Activated CD8-positive, alpha-beta memory T cell treated with anti-CD3 and anti-CD28 coated beads, Interleukin-2, amount 10 ng/mL, durations not matched to agents 7 days and 5 days (primary cell): ENCODE measurements at regions not wholly inside any gene's neighbourhood (a gene's known extent, or its start where the extent isn't known, plus 50 kb on each side); places are given as distances from the start of the nearest gene placed in this dataset.

ENCODE experiments used
- ATAC-seq: fragments of 150-1000 bp; cut with Tn5 transposase; one replicate; pipeline ENCODE4 v1.10.0; 2021; ENCODE audit warnings: moderate library complexity
- CTCF ChIA-PET: fragments of 350-600 bp; sonication (Branson Sonifier 250); formaldehyde crosslinking; loops from one replicate; lab custom pipeline; 2021; ENCODE audit warnings: antibody characterized with exemption; lab: Charles Lee
- DNase-seq: peaks from one replicate; pipeline ENCODE4 v3.0.0-alpha.2; 2020
- H3K27ac Mint-ChIP-seq: one replicate; pipeline ENCODE4 v1.8.0; 2021; ENCODE audit warnings: mild to moderate bottlenecking, mixed read lengths
- H3K27me3 Mint-ChIP-seq: one replicate; pipeline ENCODE4 v1.8.0; 2021; ENCODE audit warnings: mixed read lengths
- H3K36me3 Mint-ChIP-seq: one replicate; pipeline ENCODE4 v1.8.0; 2021; ENCODE audit warnings: mild to moderate bottlenecking, mixed read lengths
- H3K4me1 Mint-ChIP-seq: one replicate; pipeline ENCODE4 v1.8.0; 2021; ENCODE audit warnings: mixed read lengths
- H3K4me3 Mint-ChIP-seq: one replicate; pipeline ENCODE4 v1.8.0; 2021; ENCODE audit warnings: mild to moderate bottlenecking, moderate library complexity, mixed read lengths
- H3K9me3 Mint-ChIP-seq: one replicate; pipeline ENCODE4 v1.8.0; 2022; ENCODE audit warnings: low read depth, mixed read lengths

DNA sequence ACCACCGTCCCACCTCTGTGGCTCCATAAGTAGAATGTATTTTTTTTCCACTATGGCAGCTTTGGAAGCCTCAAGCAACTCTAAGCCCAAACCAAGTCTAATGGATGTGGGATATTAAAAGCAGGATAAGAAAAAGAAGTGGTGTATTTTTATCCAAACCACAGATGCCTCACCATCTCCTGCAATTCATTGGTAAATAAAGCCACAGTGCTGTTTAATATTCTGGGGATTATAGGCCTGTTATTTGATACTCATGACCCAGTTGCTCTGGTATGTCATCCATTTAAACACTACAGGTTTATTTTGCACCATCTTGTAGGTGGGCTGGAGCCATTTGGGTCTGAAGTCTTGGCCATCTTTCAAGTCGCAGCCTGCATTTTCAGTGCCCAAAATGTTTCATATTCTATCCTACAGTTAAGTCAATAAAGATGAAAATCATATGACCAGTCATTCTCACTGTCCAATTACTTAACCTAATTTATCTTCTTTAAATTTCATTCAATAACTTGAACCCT lies 279.5 kb upstream of the EPHA4 start:
- CTCF ChIA-PET, result no interaction called here
- H3K36me3 Mint-ChIP-seq, result no peaks in the 10 kb centered on the region
- H3K27me3 Mint-ChIP-seq, result no peaks in the 10 kb centered on the region
- no peak for DNase-seq
- H3K4me3 Mint-ChIP-seq, result no peak overlapping the region
- H3K9me3 Mint-ChIP-seq, result no peaks in the 10 kb centered on the region
- no peak for ATAC-seq
- H3K4me1 Mint-ChIP-seq, result no peaks in the 10 kb centered on the region
- no peak overlapping the region for H3K27ac Mint-ChIP-seq

DNA sequence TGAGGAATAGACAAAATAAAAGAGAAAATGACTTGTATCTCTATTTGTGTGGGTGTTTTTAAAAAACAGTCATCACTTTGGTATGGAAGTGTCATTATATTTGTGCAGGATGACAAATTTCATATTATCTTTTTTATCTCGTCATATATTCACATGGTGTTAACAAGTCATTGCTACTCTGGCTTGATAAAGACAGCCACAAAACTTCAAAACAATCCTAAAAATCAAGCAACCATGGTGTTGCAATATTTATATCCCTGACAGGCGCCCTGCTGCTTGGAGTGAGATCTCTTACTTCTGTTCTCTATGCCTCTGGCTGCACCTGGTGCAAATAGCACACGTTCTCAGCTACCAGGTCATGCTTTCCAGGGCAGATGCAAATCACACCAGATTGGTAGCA lies 278.0 kb upstream of the EPHA4 start:
- Mint-ChIP-seq H3K4me1 (no peaks in the 10 kb centered on the region), H3K36me3 (no peaks in the 10 kb centered on the region), H3K27ac (no peak overlapping the region), H3K4me3 (no peak overlapping the region), H3K9me3 (no peaks in the 10 kb centered on the region), H3K27me3 (no peaks in the 10 kb centered on the region)
- CTCF ChIA-PET, result no interaction called here
- no peak for DNase-seq
- ATAC-seq, result no peak

- no peak for DNase-seq
- no peaks in the 10 kb centered on the region for H3K36me3 Mint-ChIP-seq
- H3K4me1 Mint-ChIP-seq, result no peaks in the 10 kb centered on the region
- H3K27me3 Mint-ChIP-seq, result no peaks in the 10 kb centered on the region
- no peaks in the 10 kb centered on the region for H3K9me3 Mint-ChIP-seq
- H3K27ac Mint-ChIP-seq, result no peak overlapping the region
- no peak overlapping the region for H3K4me3 Mint-ChIP-seq
- ATAC-seq, result no peak
- CTCF ChIA-PET, result no interaction called here
Measured at GRCh38 chr2:221848286-221848685, 276.2 kb upstream of the EPHA4 start.

DNA sequence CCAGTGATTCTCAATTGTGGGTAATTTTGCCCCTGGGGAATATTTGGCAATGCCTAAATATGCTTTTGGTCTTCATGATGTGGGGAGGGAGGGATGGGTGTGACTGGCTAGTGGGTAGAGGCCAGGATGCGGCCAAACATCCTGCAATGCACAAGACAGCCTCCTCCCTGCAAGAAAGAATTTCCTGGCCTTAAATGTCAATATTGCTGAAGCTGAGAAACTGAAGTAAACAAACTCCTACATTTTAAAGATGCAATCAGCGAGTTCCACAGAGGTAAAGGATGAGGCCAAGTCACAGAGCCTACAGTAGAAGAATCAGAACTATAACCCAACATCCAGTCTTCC lies 272.9 kb upstream of the EPHA4 start:
- no peak overlapping the region for H3K27ac Mint-ChIP-seq
- ATAC-seq (no peak), DNase-seq (no peak)
- no peaks in the 10 kb centered on the region for H3K36me3 Mint-ChIP-seq
- H3K27me3 Mint-ChIP-seq, result no peaks in the 10 kb centered on the region
- no peak overlapping the region for H3K4me3 Mint-ChIP-seq
- no peaks in the 10 kb centered on the region for H3K4me1 Mint-ChIP-seq
- CTCF ChIA-PET, result no interaction called here
- no peaks in the 10 kb centered on the region for H3K9me3 Mint-ChIP-seq

DNA sequence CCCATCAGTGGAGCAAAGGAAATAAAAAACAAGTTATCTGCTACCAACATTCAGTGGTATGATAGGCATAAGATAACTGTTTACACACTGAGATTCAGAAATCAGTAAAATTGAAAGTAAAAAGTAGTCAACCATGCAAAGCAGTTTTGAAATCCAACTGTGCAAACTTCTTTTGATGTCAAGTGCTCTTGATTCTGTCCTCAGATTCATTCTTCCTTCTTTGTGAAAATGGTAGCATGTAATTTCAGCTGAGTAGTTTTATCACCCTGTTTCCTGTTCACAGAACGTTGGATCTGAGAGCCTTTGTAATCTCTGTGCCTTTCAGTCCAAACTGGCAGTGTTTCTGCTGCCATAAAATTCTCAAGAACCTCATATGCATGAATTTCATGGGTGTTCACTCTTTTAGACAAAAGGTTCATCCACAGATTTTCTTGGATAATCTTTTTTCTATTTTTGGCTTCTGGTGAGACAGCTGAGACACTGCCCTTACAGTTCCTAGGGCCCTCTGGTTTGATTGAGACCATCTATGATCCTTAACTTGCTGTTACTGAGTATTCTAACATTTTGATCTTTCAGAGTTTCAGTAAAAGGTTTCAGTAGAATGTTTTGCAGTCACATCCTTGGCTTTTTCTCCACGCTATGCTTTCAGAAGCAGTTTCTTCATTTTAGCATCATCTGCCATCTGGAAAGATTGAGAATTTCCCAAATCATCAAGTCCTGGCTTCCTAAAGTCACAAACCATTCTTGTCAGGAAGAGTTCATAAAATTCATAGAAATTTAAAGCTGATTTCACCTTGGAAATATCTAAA lies 272.3 kb upstream of the EPHA4 start:
- no peak overlapping the region for H3K4me3 Mint-ChIP-seq
- H3K4me1 Mint-ChIP-seq, result no peaks in the 10 kb centered on the region
- H3K27me3 Mint-ChIP-seq, result no peaks in the 10 kb centered on the region
- no peak overlapping the region for H3K27ac Mint-ChIP-seq
- H3K36me3 Mint-ChIP-seq, result no peaks in the 10 kb centered on the region
- DNase-seq (no peak), ATAC-seq (no peak)
- CTCF ChIA-PET, result no interaction called here
- no peaks in the 10 kb centered on the region for H3K9me3 Mint-ChIP-seq

- CTCF ChIA-PET, result no interaction called here
- H3K36me3 Mint-ChIP-seq, result no peaks in the 10 kb centered on the region
- H3K9me3 Mint-ChIP-seq, result peaks cover 2% of the 10 kb centered on the region
- no peaks in the 10 kb centered on the region for H3K4me1 Mint-ChIP-seq
- no peak overlapping the region for H3K27ac Mint-ChIP-seq
- DNase-seq (no peak), ATAC-seq (no peak)
- H3K27me3 Mint-ChIP-seq, result no peaks in the 10 kb centered on the region
- H3K4me3 Mint-ChIP-seq, result no peak overlapping the region
Measured at GRCh38 chr2:221836095-221836494, 264.0 kb upstream of the EPHA4 start.

GRCh38 chr2:221833966-221834365 lies 261.9 kb upstream of the EPHA4 start:
- no peaks in the 10 kb centered on the region for H3K36me3 Mint-ChIP-seq
- no peaks in the 10 kb centered on the region for H3K4me1 Mint-ChIP-seq
- peaks cover 5% of the 10 kb centered on the region for H3K9me3 Mint-ChIP-seq
- DNase-seq (no peak), ATAC-seq (no peak)
- CTCF ChIA-PET, result no interaction called here
- no peaks in the 10 kb centered on the region for H3K27me3 Mint-ChIP-seq
- no peak overlapping the region for H3K4me3 Mint-ChIP-seq
- no peak overlapping the region for H3K27ac Mint-ChIP-seq

GRCh38 chr2:221831051-221831450 lies 258.9 kb upstream of the EPHA4 start:
- no peak overlapping the region for H3K4me3 Mint-ChIP-seq
- no peaks in the 10 kb centered on the region for H3K27me3 Mint-ChIP-seq
- H3K36me3 Mint-ChIP-seq, result no peaks in the 10 kb centered on the region
- CTCF ChIA-PET, result no interaction called here
- H3K9me3 Mint-ChIP-seq, result peaks cover 5% of the 10 kb centered on the region
- no peaks in the 10 kb centered on the region for H3K4me1 Mint-ChIP-seq
- DNase-seq, result no peak
- ATAC-seq, result no peak
- no peak overlapping the region for H3K27ac Mint-ChIP-seq

DNA sequence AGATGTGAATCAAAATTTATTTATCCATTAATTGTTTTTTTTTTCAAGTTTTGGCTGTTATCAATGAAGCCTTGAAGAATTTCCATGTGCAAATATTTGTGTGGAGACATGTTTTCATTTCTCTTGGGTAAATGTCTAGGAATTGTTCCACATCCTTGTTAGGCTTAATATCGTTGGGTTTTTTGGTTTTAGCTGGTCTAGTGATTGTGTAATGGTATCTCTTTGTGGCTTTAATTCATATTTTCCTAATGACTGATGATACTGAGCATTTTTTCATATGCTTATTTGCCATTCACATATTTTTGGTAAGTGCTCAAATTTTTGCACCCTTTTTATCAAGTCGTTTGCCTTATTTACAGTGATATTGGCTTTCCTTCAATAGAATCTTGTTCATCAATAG lies 250.3 kb upstream of the EPHA4 start:
- H3K4me3 Mint-ChIP-seq, result no peak overlapping the region
- ATAC-seq (no peak), DNase-seq (no peak)
- CTCF ChIA-PET, result no interaction called here
- no peaks in the 10 kb centered on the region for H3K36me3 Mint-ChIP-seq
- no peak overlapping the region for H3K27ac Mint-ChIP-seq
- no peaks in the 10 kb centered on the region for H3K4me1 Mint-ChIP-seq
- H3K9me3 Mint-ChIP-seq, result peaks cover 2% of the 10 kb centered on the region
- H3K27me3 Mint-ChIP-seq, result no peaks in the 10 kb centered on the region

DNA sequence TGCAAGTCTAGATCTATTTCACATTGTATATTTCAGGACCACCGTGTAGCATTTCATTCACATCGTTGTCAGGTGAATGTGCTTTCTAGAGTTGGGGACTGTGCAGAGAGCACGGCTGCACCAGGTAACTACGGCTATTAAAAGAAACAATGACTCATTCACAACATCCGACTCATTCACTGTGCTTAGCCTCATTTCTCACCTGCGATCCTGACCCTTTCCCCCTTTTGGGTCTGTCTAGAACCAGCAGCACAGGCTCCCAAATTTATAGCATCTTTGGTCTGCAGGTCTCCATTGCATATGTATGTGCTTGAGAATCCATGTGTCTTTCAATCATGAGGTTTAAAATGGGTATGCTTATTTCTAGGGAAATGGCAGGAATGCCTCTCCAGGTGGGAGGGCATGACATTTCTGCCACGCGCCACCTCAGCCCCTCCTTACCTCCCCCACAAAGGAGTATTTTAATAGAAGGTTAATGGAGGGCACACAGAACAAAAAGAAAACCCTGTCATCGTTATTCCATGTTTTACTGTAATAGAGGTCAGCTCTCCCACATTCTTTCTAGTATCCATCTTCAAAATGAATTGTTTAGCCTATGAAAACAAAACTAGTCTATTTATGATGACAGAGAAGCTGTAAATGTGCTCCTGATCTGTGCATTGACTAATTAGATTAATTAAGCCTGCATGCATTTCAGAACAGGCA lies 246.7 kb upstream of the EPHA4 start:
- DNase-seq (no peak), ATAC-seq (no peak)
- CTCF ChIA-PET, result no interaction called here
- Mint-ChIP-seq H3K4me1 (no peaks in the 10 kb centered on the region), H3K4me3 (no peak overlapping the region), H3K27me3 (no peaks in the 10 kb centered on the region), H3K27ac (no peak overlapping the region), H3K9me3 (no peaks in the 10 kb centered on the region), H3K36me3 (no peaks in the 10 kb centered on the region)

GRCh38 chr2:221817878-221818277 lies 245.8 kb upstream of the EPHA4 start:
- no peaks in the 10 kb centered on the region for H3K4me1 Mint-ChIP-seq
- no peaks in the 10 kb centered on the region for H3K36me3 Mint-ChIP-seq
- DNase-seq (no peak), ATAC-seq (no peak)
- CTCF ChIA-PET, result no interaction called here
- H3K9me3 Mint-ChIP-seq, result no peaks in the 10 kb centered on the region
- H3K27ac Mint-ChIP-seq, result no peak overlapping the region
- H3K4me3 Mint-ChIP-seq, result no peak overlapping the region
- H3K27me3 Mint-ChIP-seq, result no peaks in the 10 kb centered on the region

DNA sequence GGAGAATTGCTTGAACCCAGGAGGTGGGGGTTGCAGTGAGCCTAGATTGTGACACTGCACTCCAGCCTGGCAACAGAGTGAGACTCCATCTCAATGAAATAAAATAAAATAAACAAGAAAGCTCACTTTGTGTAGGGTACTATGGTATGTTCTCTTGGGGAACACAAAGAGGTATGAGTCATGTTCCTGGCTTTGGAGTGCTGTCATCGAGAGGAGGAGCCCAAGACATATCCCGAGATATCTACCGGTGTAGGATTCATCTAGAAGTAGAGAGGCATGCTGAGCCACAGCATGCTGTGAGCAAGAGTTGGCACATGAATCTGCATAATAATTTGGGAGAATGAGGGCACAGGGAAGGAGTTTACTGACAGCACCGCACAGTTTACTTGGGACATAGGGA lies 244.9 kb upstream of the EPHA4 start:
- Mint-ChIP-seq H3K27ac (no peak overlapping the region), H3K4me3 (no peak overlapping the region), H3K4me1 (no peaks in the 10 kb centered on the region), H3K9me3 (no peaks in the 10 kb centered on the region), H3K36me3 (no peaks in the 10 kb centered on the region), H3K27me3 (no peaks in the 10 kb centered on the region)
- no peak for DNase-seq
- no peak for ATAC-seq
- CTCF ChIA-PET, result no interaction called here

GRCh38 chr2:221816566-221816965 lies 244.5 kb upstream of the EPHA4 start:
- Mint-ChIP-seq H3K27me3 (no peaks in the 10 kb centered on the region), H3K27ac (no peak overlapping the region), H3K9me3 (no peaks in the 10 kb centered on the region), H3K4me3 (no peak overlapping the region), H3K4me1 (no peaks in the 10 kb centered on the region), H3K36me3 (no peaks in the 10 kb centered on the region)
- ATAC-seq (no peak), DNase-seq (no peak)
- CTCF ChIA-PET, result no interaction called here

- CTCF ChIA-PET, result no interaction called here
- Mint-ChIP-seq H3K27ac (no peak overlapping the region), H3K4me3 (no peak overlapping the region)
Measured at GRCh38 chr2:221810650-221811049, 238.5 kb upstream of the EPHA4 start.

More at GRCh38 chr2:221810650-221811049, 238.5 kb upstream of the EPHA4 start:
- DNase-seq (no peak), ATAC-seq (no peak)
- Mint-ChIP-seq H3K36me3 (no peaks in the 10 kb centered on the region), H3K27me3 (no peaks in the 10 kb centered on the region), H3K4me1 (no peaks in the 10 kb centered on the region), H3K9me3 (no peaks in the 10 kb centered on the region)
